GM21576 (cell line): ENCODE measurements at regions not wholly inside any gene's neighbourhood (a gene's known extent, or its start where the extent isn't known, plus 50 kb on each side); places are given as distances from the start of the nearest gene placed in this dataset.
"Not testable (repeated sequence)": the region's sequence is repeated elsewhere in the genome, so short reads cannot be mapped to it uniquely, and the experiment has no call there.

Experiments used
- ATAC-seq: cut with Tn5 transposase; IDR thresholded peaks from one replicate; pipeline ENCODE4 v1.9.1; 2021; ENCODE audit warnings: mild to moderate bottlenecking, moderate library complexity; ENCODE audit not compliant: unreplicated experiment

GRCh38 chr6:134446218-134446848 lies 128.4 kb upstream of the SGK1 start:
- ATAC-seq, result no peak

GRCh38 chr6:134443009-134443408 lies 125.1 kb upstream of the SGK1 start:
- ATAC-seq, result no peak

GRCh38 chr6:134442073-134442472 lies 124.2 kb upstream of the SGK1 start:
- ATAC-seq, result no peak

- ATAC-seq, result no peak
Measured at GRCh38 chr6:134438837-134439236, 120.9 kb upstream of the SGK1 start.

- ATAC-seq, result peak; percentile 48
Measured at GRCh38 chr6:134437376-134437775, 119.5 kb upstream of the SGK1 start.

GRCh38 chr6:134436950-134437349 lies 119.0 kb upstream of the SGK1 start:
- peak; percentile 30 for ATAC-seq

GRCh38 chr6:134436281-134436815 lies 118.4 kb upstream of the SGK1 start:
- peak; percentile 86 for ATAC-seq

GRCh38 chr6:134435814-134436280 lies 117.9 kb upstream of the SGK1 start:
- no peak for ATAC-seq

GRCh38 chr6:134434019-134434942 lies 116.4 kb upstream of the SGK1 start:
- no peak for ATAC-seq

GRCh38 chr6:134432036-134432435 lies 114.1 kb upstream of the SGK1 start:
- no peak for ATAC-seq

- ATAC-seq, result no peak
Measured at GRCh38 chr6:134431421-134431859, 113.5 kb upstream of the SGK1 start.

- no peak for ATAC-seq
Measured at GRCh38 chr6:134429861-134430380, 112.0 kb upstream of the SGK1 start.

GRCh38 chr6:134427721-134428120 lies 109.8 kb upstream of the SGK1 start:
- no peak for ATAC-seq

GRCh38 chr6:134426623-134427022 lies 108.7 kb upstream of the SGK1 start:
- ATAC-seq, result no peak

- not testable (repeated sequence) for ATAC-seq
Measured at GRCh38 chr6:134425917-134426316, 108.0 kb upstream of the SGK1 start.

- ATAC-seq, result no peak
Measured at GRCh38 chr6:134425513-134425912, 107.6 kb upstream of the SGK1 start.

- no peak for ATAC-seq
Measured at GRCh38 chr6:134424798-134425170, 106.9 kb upstream of the SGK1 start.

GRCh38 chr6:134424165-134424797 lies 106.4 kb upstream of the SGK1 start:
- ATAC-seq, result no peak

GRCh38 chr6:134422426-134423231 lies 104.7 kb upstream of the SGK1 start:
- ATAC-seq, result no peak

- no peak for ATAC-seq
Measured at GRCh38 chr6:134421501-134421900, 103.6 kb upstream of the SGK1 start.
